GM12891 (cell line): ENCODE measurements at regions not wholly inside any gene's neighbourhood (a gene's known extent, or its start where the extent isn't known, plus 50 kb on each side); places are given as distances from the start of the nearest gene placed in this dataset.

Source experiments
- POLR2A ChIP-seq: IDR thresholded peaks from 2 replicates; pipeline ENCODE4 v1.6.1; 2011; ENCODE audit warnings: low read depth, low read length, control low read depth
- POLR2AphosphoS5 ChIP-seq: IDR thresholded peaks from 2 replicates; pipeline ENCODE4 v1.6.1; 2011; ENCODE audit warnings: low read depth, low read length, control low read depth
- POU2F2 ChIP-seq: IDR thresholded peaks from 2 replicates; pipeline ENCODE4 v1.6.1; 2011; ENCODE audit warnings: low read depth, mild to moderate bottlenecking, control low read depth, low read length, moderate library complexity
- TAF1 ChIP-seq: IDR thresholded peaks from 2 replicates; pipeline ENCODE4 v1.6.1; 2011; ENCODE audit warnings: low read depth, low read length, control low read depth

DNA sequence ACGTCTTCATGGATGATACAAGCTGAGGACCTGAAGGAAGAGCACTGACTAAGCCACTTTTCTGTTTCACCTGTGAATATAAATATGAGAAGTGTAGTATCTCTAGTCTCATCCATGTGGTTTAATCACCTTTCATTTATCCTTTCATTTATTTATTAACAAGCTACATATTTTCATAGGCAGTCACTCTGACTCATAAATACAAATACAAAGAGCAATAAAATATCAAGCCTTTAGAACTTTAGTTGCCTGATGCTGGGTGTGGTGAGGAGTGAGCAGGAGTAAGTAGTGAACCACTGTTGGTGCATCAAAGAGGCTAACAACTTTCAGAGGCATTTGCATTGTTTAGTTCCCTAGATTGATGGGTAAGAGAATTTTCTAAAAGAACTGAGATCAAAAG lies 269.0 kb upstream of the C1orf87 start:
- TF ChIP-seq POLR2AphosphoS5 (no peak), POU2F2 (no peak), TAF1 (no peak), POLR2A (no peak)
